Erythroblast (primary cell): ENCODE measurements at regions not wholly inside any gene's neighbourhood (a gene's known extent, or its start where the extent isn't known, plus 50 kb on each side); places are given as distances from the start of the nearest gene placed in this dataset.

Experiments used
- GATA1 ChIP-seq: IDR thresholded peaks from 2 replicates; pipeline ENCODE4 v1.6.1; 2011; ENCODE audit warnings: low read depth, mild to moderate bottlenecking, control low read depth, low read length, moderate library complexity
- POLR2A ChIP-seq: IDR thresholded peaks from 2 replicates; pipeline ENCODE4 v1.6.1; 2011; ENCODE audit warnings: mild to moderate bottlenecking, low read length

GRCh38 chr2:45168711-45169338, 159.6 kb upstream of the SIX2 start:
- TF ChIP-seq POLR2A (no peak), GATA1 (no peak)
